Kidney epithelial cell (primary cell): ENCODE measurements at regions not wholly inside any gene's neighbourhood (a gene's known extent, or its start where the extent isn't known, plus 50 kb on each side); places are given as distances from the start of the nearest gene placed in this dataset.

ENCODE experiments used
- DNase-seq: peaks from one replicate; pipeline ENCODE4 v3.0.0-alpha.2; 2010; ENCODE audit warnings: low read depth
- H3K27me3 ChIP-seq: 2 replicates; pipeline ENCODE4 v1.6.0; 2011; ENCODE audit warnings: low read length; ENCODE audit not compliant: control insufficient read depth, insufficient read depth
- H3K36me3 ChIP-seq: 2 replicates; pipeline ENCODE4 v1.5.1; 2011; ENCODE audit warnings: low read length; ENCODE audit not compliant: control insufficient read depth, insufficient read depth
- H3K4me3 ChIP-seq: 2 replicates; pipeline ENCODE4 v1.5.1; 2011; ENCODE audit warnings: low read depth, mild to moderate bottlenecking, control low read depth, low read length
- CTCF ChIP-seq: IDR thresholded peaks from 2 replicates; pipeline ENCODE4 v1.5.1; 2011; ENCODE audit warnings: mild to moderate bottlenecking, moderate library complexity, low read length, control low read depth, inconsistent platforms; ENCODE audit not compliant: insufficient read depth, poor library complexity, severe bottlenecking

- Histone ChIP-seq H3K4me3 (no peak overlapping the region), H3K27me3 (no peaks in the 10 kb centered on the region), H3K36me3 (no peaks in the 10 kb centered on the region)
- no peak for TF ChIP-seq CTCF
- no peak for DNase-seq
Observed at GRCh38 chr1:232579958-232580941, 49.7 kb downstream of the SIPA1L2 start.

- DNase-seq = no peak
- no peaks in the 10 kb centered on the region for H3K36me3 ChIP-seq
- TF ChIP-seq CTCF = no peak
Observed at GRCh38 chr1:232579466-232579865, 50.5 kb downstream of the SIPA1L2 start.

GRCh38 chr1:232578651-232579195, 51.2 kb downstream of the SIPA1L2 start:
- DNase-seq = no peak
- TF ChIP-seq CTCF = no peak
- H3K36me3 ChIP-seq = no peaks in the 10 kb centered on the region
- H3K27me3 ChIP-seq = no peaks in the 10 kb centered on the region
- H3K4me3 ChIP-seq = no peak overlapping the region

More at GRCh38 chr1:232579466-232579865, 50.5 kb downstream of the SIPA1L2 start:
- H3K27me3 ChIP-seq = no peaks in the 10 kb centered on the region
- no peak overlapping the region for H3K4me3 ChIP-seq

GRCh38 chr1:232577772-232578171, 52.2 kb downstream of the SIPA1L2 start:
- DNase-seq = no peak
- no peak for TF ChIP-seq CTCF
- H3K27me3 ChIP-seq = no peaks in the 10 kb centered on the region

GRCh38 chr1:232576537-232576936, 53.4 kb downstream of the SIPA1L2 start:
- DNase-seq = no peak
- TF ChIP-seq CTCF = no peak
- H3K4me3 ChIP-seq = no peak overlapping the region
- H3K27me3 ChIP-seq = no peaks in the 10 kb centered on the region
- H3K36me3 ChIP-seq = no peaks in the 10 kb centered on the region

More at GRCh38 chr1:232577772-232578171, 52.2 kb downstream of the SIPA1L2 start:
- Histone ChIP-seq H3K4me3 (no peak overlapping the region), H3K36me3 (no peaks in the 10 kb centered on the region)
